NB4 (cell line): ENCODE measurements at regions not wholly inside any gene's neighbourhood (a gene's known extent, or its start where the extent isn't known, plus 50 kb on each side); places are given as distances from the start of the nearest gene placed in this dataset.

Experiments used
- DNase-seq: peaks from one replicate; pipeline ENCODE4 v3.0.0; 2010; ENCODE audit warnings: low read depth
- H3K4me3 ChIP-seq: one replicate; pipeline ENCODE4 v1.5.1; 2011; ENCODE audit warnings: mild to moderate bottlenecking, low read depth, low read length, moderate library complexity
- MYC ChIP-seq: IDR thresholded peaks from 2 replicates; pipeline ENCODE4 v1.6.1; 2011; ENCODE audit warnings: low read depth, low read length
- POLR2A ChIP-seq: IDR thresholded peaks from 2 replicates; pipeline ENCODE4 v1.6.1; 2011; ENCODE audit warnings: mild to moderate bottlenecking; ENCODE audit not compliant: insufficient read length; ENCODE audit errors: extremely low read depth
- TF ChIP-seq, protein P1 (sequence below): IDR thresholded peaks from 2 replicates; pipeline ENCODE4 v1.6.1; 2011; ENCODE audit warnings: low read depth, low read length
- TF ChIP-seq, protein P2 (sequence below): IDR thresholded peaks from one replicate; pipeline ENCODE4 v1.5.1; 2012; ENCODE audit warnings: low read depth, low read length

DNA sequence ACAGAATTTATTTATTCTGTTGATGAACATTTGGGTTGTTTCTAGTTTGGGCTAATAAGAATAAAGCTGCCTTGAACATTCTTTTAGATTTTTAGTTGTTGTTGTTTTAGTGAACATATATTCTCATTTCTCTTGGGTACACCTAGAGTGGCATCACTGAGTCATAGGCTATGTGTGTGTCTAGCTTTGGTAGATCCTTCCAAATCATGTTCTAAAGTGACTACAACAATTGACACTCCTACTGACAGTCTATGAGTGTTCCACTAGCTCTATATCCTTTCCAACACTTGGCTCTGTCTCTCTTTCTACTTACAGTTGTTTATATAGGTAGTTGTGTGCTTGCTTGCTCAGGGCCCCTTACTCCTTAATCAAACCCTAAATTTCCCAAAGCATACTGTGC is 346.0 kb upstream of the NCAM1 start:
- TF ChIP-seq, protein P1, sequence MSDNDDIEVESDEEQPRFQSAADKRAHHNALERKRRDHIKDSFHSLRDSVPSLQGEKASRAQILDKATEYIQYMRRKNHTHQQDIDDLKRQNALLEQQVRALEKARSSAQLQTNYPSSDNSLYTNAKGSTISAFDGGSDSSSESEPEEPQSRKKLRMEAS: no peak
- TF ChIP-seq, protein P2, sequence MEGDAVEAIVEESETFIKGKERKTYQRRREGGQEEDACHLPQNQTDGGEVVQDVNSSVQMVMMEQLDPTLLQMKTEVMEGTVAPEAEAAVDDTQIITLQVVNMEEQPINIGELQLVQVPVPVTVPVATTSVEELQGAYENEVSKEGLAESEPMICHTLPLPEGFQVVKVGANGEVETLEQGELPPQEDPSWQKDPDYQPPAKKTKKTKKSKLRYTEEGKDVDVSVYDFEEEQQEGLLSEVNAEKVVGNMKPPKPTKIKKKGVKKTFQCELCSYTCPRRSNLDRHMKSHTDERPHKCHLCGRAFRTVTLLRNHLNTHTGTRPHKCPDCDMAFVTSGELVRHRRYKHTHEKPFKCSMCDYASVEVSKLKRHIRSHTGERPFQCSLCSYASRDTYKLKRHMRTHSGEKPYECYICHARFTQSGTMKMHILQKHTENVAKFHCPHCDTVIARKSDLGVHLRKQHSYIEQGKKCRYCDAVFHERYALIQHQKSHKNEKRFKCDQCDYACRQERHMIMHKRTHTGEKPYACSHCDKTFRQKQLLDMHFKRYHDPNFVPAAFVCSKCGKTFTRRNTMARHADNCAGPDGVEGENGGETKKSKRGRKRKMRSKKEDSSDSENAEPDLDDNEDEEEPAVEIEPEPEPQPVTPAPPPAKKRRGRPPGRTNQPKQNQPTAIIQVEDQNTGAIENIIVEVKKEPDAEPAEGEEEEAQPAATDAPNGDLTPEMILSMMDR: no peak
- no peak for TF ChIP-seq POLR2A
- TF ChIP-seq MYC: no peak
- DNase-seq: no peak
- no peak overlapping the region for H3K4me3 ChIP-seq

- no peak for DNase-seq
- no peak overlapping the region for H3K4me3 ChIP-seq
- TF ChIP-seq, protein P2: no peak
- TF ChIP-seq POLR2A: no peak
- TF ChIP-seq MYC: no peak
- TF ChIP-seq, protein P1: no peak
These were observed 345.3 kb upstream of the NCAM1 start for GRCh38 chr11:112615891-112616290.

DNA sequence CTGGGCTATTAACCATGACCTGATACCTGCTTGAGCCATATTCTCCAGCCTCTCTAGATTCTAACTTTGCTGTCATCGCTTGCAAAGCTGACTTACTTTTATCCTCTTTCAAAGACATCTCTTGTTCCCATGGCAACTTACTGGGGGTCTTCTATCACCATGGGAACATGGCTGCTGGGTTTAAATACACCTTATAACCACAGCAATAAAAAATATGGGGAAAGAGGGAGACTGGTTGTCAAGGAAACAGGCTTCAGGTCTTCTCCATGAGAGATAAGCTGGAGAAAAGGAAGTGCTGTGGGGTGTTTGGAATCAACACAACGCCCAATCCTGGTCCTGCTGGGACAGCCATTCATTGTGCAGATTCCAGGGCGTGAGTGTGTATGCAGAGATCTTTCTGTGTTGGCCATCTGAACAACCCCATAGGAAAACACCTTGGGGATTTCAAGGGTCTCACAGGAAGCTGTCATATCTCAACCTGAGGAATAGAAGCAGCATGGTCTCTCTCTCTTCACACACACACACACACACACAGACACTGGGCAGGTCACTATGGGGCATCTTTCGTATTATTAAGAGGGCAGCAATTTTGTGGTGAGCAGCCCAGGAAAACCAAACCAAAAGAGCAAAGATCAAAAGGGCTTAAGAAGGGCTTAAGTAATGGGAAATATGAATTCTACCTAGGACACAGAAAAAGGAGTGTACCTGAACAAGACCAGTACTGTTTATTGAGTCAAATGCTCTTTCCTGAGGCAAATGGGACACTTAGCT is 344.7 kb upstream of the NCAM1 start:
- TF ChIP-seq, protein P2: no peak
- no peak for DNase-seq
- no peak overlapping the region for H3K4me3 ChIP-seq

DNA sequence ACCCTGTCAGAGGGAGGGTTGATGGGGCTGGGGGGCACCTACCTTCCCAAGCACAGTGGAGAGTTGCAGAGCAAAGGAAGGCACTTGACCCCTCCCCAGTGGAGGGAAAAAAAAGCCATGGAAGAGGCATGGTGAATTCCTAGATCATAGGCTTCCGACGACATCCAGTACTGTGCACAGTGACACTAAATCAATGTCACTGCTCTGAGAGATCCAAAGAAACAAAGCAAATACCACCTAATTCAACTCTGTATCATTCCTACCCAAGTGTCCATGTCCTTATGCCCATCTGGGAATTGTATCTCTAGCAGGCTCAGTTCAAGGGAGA is 344.2 kb upstream of the NCAM1 start:
- no peak for DNase-seq
- no peak for TF ChIP-seq POLR2A
- TF ChIP-seq, protein P1: no peak
- TF ChIP-seq, protein P2: no peak
- no peak for TF ChIP-seq MYC
- no peak overlapping the region for H3K4me3 ChIP-seq

DNA sequence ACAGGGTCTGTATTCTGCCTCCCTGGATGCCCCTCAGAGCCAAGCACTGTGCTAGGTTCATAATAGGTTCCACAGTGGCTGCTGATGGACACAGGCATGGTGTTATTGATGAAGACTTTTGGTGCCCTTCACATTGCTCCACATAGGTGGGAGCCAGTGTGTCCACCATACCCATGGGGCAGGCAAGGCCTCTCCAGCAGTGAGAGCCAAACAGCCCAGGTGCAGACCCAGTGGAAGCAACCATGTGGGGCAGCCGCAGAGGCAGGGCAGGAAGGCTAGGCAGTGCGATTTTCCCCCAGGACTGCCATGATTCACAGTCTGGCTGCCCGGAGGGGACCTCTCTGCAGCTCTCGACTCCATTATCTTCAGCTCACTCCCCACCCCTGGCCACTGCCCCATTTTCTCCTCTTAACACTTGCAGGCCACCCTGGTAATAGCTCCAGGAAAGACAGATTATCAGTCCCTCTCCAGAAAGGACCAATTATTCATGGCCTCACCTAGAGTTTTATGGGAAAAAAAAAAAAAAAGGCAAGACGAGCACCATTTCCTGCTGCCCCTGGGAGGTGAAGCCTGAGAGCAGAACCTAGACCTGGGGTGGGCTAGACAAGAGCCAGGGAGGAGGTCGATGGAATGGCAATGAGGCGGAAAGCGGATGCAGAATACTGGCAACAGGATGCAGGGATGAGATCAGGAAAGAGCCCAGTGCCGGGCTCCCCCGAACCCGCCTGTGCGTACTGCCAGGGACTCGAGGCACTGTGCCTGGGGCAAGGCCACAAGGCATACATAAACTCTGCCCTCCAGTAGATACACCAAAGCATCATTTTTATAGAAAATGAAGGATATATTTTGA is 343.0 kb upstream of the NCAM1 start:
- no peak for TF ChIP-seq MYC
- no peak for TF ChIP-seq POLR2A
- TF ChIP-seq, protein P2: no peak
- TF ChIP-seq, protein P1: no peak
- no peak for DNase-seq
- H3K4me3 ChIP-seq: no peak overlapping the region
